DOHH2 (cell line): ENCODE measurements at regions not wholly inside any gene's neighbourhood (a gene's known extent, or its start where the extent isn't known, plus 50 kb on each side); places are given as distances from the start of the nearest gene placed in this dataset.

ENCODE experiments used
- H3F3A ChIP-seq: fragments of 200-600 bp; sonication (generic), shearing (Covaris generic); 2 replicates; pipeline ENCODE4 v1.6.0; 2016; ENCODE audit warnings: antibody characterized with exemption, mild to moderate bottlenecking; ENCODE audit not compliant: control insufficient read depth, insufficient read depth
- H3K27ac ChIP-seq: fragments of 200-600 bp; sonication (generic); 2 replicates; pipeline ENCODE4 v1.5.1; 2014; ENCODE audit warnings: low read depth, mild to moderate bottlenecking, low read length, moderate library complexity
- H3K27me3 ChIP-seq: fragments of 200-600 bp; sonication (generic); 2 replicates; pipeline ENCODE4 v1.6.1; 2014; ENCODE audit warnings: mild to moderate bottlenecking, low read length, mixed read lengths; ENCODE audit not compliant: control insufficient read depth
- H3K36me3 ChIP-seq: fragments of 200-600 bp; sonication (generic); 2 replicates; pipeline ENCODE4 v1.6.1; 2014; ENCODE audit warnings: mild to moderate bottlenecking, low read length, moderate library complexity, mixed read lengths; ENCODE audit not compliant: control insufficient read depth
- H3K4me1 ChIP-seq: fragments of 200-600 bp; sonication (generic); 2 replicates; pipeline ENCODE4 v1.6.1; 2014; ENCODE audit warnings: mild to moderate bottlenecking, low read length, mixed read lengths; ENCODE audit not compliant: control insufficient read depth
- H3K4me2 ChIP-seq: fragments of 200-600 bp; sonication (generic); 2 replicates; pipeline ENCODE4 v1.6.0; 2014; ENCODE audit warnings: mild to moderate bottlenecking, low read length, moderate library complexity
- H3K4me3 ChIP-seq: fragments of 200-600 bp; sonication (generic); 2 replicates; pipeline ENCODE4 v1.5.1; 2014; ENCODE audit warnings: mild to moderate bottlenecking, low read length, mixed read lengths
- H3K79me2 ChIP-seq: fragments of 200-600 bp; sonication (generic); 2 replicates; pipeline ENCODE4 v1.6.1; 2014; ENCODE audit warnings: mild to moderate bottlenecking, low read length, mixed read lengths; ENCODE audit not compliant: control insufficient read depth
- H3K9me2 ChIP-seq: fragments of 200-600 bp; sonication (generic); replicated peaks from 2 replicates; pipeline ENCODE4 v1.6.1; 2014; ENCODE audit warnings: mild to moderate bottlenecking, low read length, mixed read lengths; ENCODE audit not compliant: control insufficient read depth
- H3K9me3 ChIP-seq: fragments of 200-600 bp; sonication (generic); 2 replicates; pipeline ENCODE4 v1.6.1; 2014; ENCODE audit warnings: antibody characterized with exemption, low read length, mixed read lengths; ENCODE audit not compliant: control insufficient read depth, insufficient read depth
- H4K20me1 ChIP-seq: fragments of 200-600 bp; sonication (generic); 2 replicates; pipeline ENCODE4 v1.6.0; 2014; ENCODE audit warnings: low read depth, mild to moderate bottlenecking, antibody characterized with exemption, low read length, moderate library complexity; ENCODE audit not compliant: control insufficient read depth, insufficient read depth
- EZH2phosphoT487 ChIP-seq: fragments of 200-600 bp; sonication (generic); IDR thresholded peaks from 2 replicates; pipeline ENCODE4 v1.6.1; 2017; ENCODE audit warnings: borderline replicate concordance, mild to moderate bottlenecking, antibody characterized with exemption, low read length, moderate library complexity, mixed read lengths
- TF ChIP-seq, protein P1 (sequence below): fragments of 200-600 bp; sonication (generic); IDR thresholded peaks from one replicate; pipeline ENCODE4 v1.5.1; 2014; ENCODE audit warnings: antibody characterized with exemption, mild to moderate bottlenecking, low read depth, low read length; ENCODE audit not compliant: poor library complexity, severe bottlenecking

DNA sequence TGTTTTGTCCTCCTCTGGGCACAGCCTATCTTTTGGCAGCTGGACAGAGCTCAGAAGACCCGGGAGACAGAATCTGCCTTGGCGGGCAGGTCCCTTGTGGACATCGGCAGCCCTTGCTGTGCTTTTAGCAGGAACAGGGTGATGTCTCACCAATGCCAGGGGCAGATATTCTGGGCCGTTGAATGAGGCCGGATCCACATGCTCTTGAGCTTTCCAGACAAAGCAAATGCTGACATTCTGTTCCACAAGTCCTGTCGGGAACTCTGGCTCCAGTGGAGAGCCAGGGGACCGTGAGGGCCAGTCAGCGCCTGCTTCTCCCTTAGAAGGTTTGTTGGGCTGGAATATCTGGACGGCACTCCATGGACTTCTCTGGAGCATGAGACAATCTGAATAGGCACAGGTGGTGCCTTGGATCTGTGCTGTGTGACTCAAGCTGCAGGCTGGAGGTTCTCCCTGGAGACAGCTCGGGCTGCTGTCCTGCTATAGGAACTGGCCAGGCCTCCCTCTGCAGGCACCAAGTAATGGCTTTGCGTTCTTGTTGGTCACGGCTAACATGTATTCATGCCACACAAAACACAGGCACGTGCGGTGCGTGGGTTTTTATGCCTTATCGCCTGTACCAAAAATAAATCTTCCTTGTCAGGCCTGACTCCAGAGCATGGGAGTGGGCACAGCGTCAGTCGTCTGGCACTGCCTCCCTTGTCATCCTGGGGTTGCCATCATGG is 80.3 kb downstream of the GADD45G start:
- TF ChIP-seq, protein P1, sequence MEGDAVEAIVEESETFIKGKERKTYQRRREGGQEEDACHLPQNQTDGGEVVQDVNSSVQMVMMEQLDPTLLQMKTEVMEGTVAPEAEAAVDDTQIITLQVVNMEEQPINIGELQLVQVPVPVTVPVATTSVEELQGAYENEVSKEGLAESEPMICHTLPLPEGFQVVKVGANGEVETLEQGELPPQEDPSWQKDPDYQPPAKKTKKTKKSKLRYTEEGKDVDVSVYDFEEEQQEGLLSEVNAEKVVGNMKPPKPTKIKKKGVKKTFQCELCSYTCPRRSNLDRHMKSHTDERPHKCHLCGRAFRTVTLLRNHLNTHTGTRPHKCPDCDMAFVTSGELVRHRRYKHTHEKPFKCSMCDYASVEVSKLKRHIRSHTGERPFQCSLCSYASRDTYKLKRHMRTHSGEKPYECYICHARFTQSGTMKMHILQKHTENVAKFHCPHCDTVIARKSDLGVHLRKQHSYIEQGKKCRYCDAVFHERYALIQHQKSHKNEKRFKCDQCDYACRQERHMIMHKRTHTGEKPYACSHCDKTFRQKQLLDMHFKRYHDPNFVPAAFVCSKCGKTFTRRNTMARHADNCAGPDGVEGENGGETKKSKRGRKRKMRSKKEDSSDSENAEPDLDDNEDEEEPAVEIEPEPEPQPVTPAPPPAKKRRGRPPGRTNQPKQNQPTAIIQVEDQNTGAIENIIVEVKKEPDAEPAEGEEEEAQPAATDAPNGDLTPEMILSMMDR: no peak
- no peak for TF ChIP-seq EZH2phosphoT487

DNA sequence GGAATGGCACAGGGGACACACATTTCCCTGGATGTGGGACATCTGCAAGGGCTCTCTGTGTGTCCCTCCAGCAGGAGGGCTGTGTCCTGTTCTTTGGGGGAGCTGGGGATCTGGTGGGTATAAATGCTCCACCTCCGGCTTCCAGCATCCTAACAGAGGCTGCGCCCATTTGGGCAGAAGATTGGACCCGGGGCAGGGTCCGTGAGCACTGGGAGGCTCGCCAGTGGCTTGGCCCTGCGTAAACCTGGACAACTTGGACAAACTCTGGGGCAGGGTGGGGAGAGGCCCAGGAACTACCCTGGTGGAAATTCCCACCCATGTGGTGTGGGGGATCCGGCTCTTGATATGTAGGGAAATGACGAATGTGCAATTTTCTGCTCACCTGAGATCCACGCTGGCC is 80.9 kb downstream of the GADD45G start:
- no peaks in the 10 kb centered on the region for H3K9me2 ChIP-seq
- no peaks in the 10 kb centered on the region for H3K36me3 ChIP-seq
- no peaks in the 10 kb centered on the region for H3F3A ChIP-seq
- H3K27ac ChIP-seq: no peak overlapping the region
- H4K20me1 ChIP-seq: no peaks in the 10 kb centered on the region
- no peak for TF ChIP-seq EZH2phosphoT487
- TF ChIP-seq, protein P1: no peak
- H3K79me2 ChIP-seq: no peaks in the 10 kb centered on the region
- no peaks in the 10 kb centered on the region for H3K9me3 ChIP-seq
- no peaks in the 10 kb centered on the region for H3K4me1 ChIP-seq
- no peak overlapping the region for H3K4me2 ChIP-seq
- no peak overlapping the region for H3K4me3 ChIP-seq
- H3K27me3 ChIP-seq: no peaks in the 10 kb centered on the region

More for the DNA sequence above, 80.3 kb downstream of the GADD45G start:
- Histone ChIP-seq H3K9me2 (no peaks in the 10 kb centered on the region), H3K4me3 (no peak overlapping the region), H3F3A (no peaks in the 10 kb centered on the region), H3K27ac (no peak overlapping the region), H3K36me3 (no peaks in the 10 kb centered on the region), H3K27me3 (no peaks in the 10 kb centered on the region), H3K79me2 (no peaks in the 10 kb centered on the region), H3K4me1 (no peaks in the 10 kb centered on the region), H3K9me3 (no peaks in the 10 kb centered on the region), H3K4me2 (no peak overlapping the region), H4K20me1 (no peaks in the 10 kb centered on the region)

DNA sequence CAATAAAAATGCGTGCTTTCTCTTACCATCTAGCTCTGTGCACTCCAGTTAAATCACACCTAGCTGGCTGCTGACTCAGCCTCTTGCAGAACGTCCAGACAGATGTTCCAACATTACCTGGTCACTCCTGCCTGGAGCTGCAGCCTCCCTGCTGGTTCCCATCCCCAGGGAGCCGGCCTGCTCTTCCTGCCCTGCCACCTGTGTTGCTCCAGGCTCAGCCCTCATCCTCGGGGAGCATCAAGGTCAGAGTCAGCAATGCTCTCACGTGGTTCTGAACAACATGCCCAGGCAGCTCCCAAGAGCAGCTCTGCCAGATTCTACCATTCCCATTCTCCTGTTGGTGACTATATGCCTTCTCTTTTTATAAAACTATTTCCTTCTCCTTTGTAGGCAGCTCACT is 81.3 kb downstream of the GADD45G start:
- Histone ChIP-seq H3K27me3 (no peaks in the 10 kb centered on the region), H3K27ac (no peak overlapping the region), H3K9me3 (no peaks in the 10 kb centered on the region), H3K4me2 (no peak overlapping the region), H3K4me3 (no peak overlapping the region), H3K9me2 (no peaks in the 10 kb centered on the region), H4K20me1 (no peaks in the 10 kb centered on the region), H3F3A (no peaks in the 10 kb centered on the region), H3K4me1 (no peaks in the 10 kb centered on the region), H3K79me2 (no peaks in the 10 kb centered on the region), H3K36me3 (no peaks in the 10 kb centered on the region)
- TF ChIP-seq, protein P1: no peak
- TF ChIP-seq EZH2phosphoT487: no peak
